GM21447 (cell line): ENCODE measurements at regions not wholly inside any gene's neighbourhood (a gene's known extent, or its start where the extent isn't known, plus 50 kb on each side); places are given as distances from the start of the nearest gene placed in this dataset.

ENCODE experiments used
- ATAC-seq: cut with Tn5 transposase; IDR thresholded peaks from one replicate; pipeline ENCODE4 v1.9.1; 2021; ENCODE audit not compliant: unreplicated experiment

- ATAC-seq: no peak
These were observed 76.1 kb downstream of the SLC25A47 start for GRCh38 chr14:100399052-100399849.

GRCh38 chr14:100400115-100400514 lies 77.0 kb downstream of the SLC25A47 start:
- ATAC-seq: no peak

GRCh38 chr14:100401031-100401692 lies 78.0 kb downstream of the SLC25A47 start:
- ATAC-seq: no peak

GRCh38 chr14:100401792-100402191 lies 78.7 kb downstream of the SLC25A47 start:
- no peak for ATAC-seq

- ATAC-seq: no peak
These were observed 79.5 kb downstream of the SLC25A47 start for GRCh38 chr14:100402631-100403030.

GRCh38 chr14:100403105-100403504 lies 80.0 kb downstream of the SLC25A47 start:
- ATAC-seq: no peak

- ATAC-seq: no peak
These were observed 80.7 kb downstream of the SLC25A47 start for GRCh38 chr14:100403802-100404365.

- no peak for ATAC-seq
These were observed 81.3 kb downstream of the SLC25A47 start for GRCh38 chr14:100404419-100404818.

GRCh38 chr14:100405760-100406455 lies 82.8 kb downstream of the SLC25A47 start:
- no peak for ATAC-seq

- no peak for ATAC-seq
These were observed 83.5 kb downstream of the SLC25A47 start for GRCh38 chr14:100406505-100407131.

- no peak for ATAC-seq
These were observed 84.4 kb downstream of the SLC25A47 start for GRCh38 chr14:100407376-100408102.

GRCh38 chr14:100408350-100409002 lies 85.3 kb downstream of the SLC25A47 start:
- no peak for ATAC-seq

- ATAC-seq: no peak
These were observed 85.8 kb downstream of the SLC25A47 start for GRCh38 chr14:100409003-100409360.

GRCh38 chr14:100409651-100410050 lies 86.5 kb downstream of the SLC25A47 start:
- no peak for ATAC-seq

- ATAC-seq: no peak
These were observed 87.0 kb downstream of the SLC25A47 start for GRCh38 chr14:100410056-100410565.

GRCh38 chr14:100413699-100414098 lies 90.6 kb downstream of the SLC25A47 start:
- ATAC-seq: no peak

GRCh38 chr14:100415226-100415625 lies 92.1 kb downstream of the SLC25A47 start:
- ATAC-seq: no peak

- ATAC-seq: no peak
These were observed 93.0 kb downstream of the SLC25A47 start for GRCh38 chr14:100416081-100416680.
